ENCODE measurements at regions not wholly inside any gene's neighbourhood (a gene's known extent, or its start where the extent isn't known, plus 50 kb on each side); places are given as distances from the start of the nearest gene placed in this dataset.

DNA sequence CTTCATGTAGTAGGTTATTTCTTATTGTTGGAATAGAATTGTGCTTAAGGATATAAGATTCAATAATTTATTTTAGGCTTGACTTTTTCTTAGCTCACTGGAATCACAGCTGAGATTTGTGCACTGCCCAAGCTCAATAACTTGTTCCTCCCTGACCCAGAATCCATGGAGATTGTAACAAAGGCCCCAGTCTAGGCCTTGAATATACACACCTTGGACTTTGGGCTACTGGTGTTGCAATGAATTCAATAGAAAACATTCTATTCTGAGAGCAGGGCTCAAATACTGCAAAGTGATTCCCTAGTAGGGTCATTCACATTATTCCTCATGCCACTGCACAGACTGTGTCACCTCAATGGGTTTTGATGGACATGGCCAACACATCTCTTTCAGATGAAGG, 352.4 kb downstream of the GALC start:
- H3K36me3 ChIP-seq, result no peaks in the 10 kb centered on the region
- intact Hi-C loops (cut with DNase I), result no loop called here
- DNase-seq (ENCODE audit: extremely low spot score), result no peak
- H3K27me3 ChIP-seq, result no peaks in the 10 kb centered on the region
- H3K27ac ChIP-seq (replicated peaks in 1 of 4), result no peak overlapping the region
- peaks cover 0 to 6% (median 0%) of the 10 kb centered on the region in 4 donors for H3K4me1 ChIP-seq
- no peak overlapping the region for H3K4me3 ChIP-seq
- H3K9me3 ChIP-seq, result no peaks in the 10 kb centered on the region
- TF ChIP-seq POLR2A (IDR thresholded peaks at IDR 0.05; ENCODE audit: low read depth), result no peak
- TF ChIP-seq POLR2AphosphoS5 (IDR thresholded peaks at IDR 0.05), result no peak
- TF ChIP-seq, protein P1, sequence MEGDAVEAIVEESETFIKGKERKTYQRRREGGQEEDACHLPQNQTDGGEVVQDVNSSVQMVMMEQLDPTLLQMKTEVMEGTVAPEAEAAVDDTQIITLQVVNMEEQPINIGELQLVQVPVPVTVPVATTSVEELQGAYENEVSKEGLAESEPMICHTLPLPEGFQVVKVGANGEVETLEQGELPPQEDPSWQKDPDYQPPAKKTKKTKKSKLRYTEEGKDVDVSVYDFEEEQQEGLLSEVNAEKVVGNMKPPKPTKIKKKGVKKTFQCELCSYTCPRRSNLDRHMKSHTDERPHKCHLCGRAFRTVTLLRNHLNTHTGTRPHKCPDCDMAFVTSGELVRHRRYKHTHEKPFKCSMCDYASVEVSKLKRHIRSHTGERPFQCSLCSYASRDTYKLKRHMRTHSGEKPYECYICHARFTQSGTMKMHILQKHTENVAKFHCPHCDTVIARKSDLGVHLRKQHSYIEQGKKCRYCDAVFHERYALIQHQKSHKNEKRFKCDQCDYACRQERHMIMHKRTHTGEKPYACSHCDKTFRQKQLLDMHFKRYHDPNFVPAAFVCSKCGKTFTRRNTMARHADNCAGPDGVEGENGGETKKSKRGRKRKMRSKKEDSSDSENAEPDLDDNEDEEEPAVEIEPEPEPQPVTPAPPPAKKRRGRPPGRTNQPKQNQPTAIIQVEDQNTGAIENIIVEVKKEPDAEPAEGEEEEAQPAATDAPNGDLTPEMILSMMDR (IDR thresholded peaks at IDR 0.05), result no peak
- TF ChIP-seq EP300 (IDR thresholded peaks at IDR 0.05), result no peak

DNA sequence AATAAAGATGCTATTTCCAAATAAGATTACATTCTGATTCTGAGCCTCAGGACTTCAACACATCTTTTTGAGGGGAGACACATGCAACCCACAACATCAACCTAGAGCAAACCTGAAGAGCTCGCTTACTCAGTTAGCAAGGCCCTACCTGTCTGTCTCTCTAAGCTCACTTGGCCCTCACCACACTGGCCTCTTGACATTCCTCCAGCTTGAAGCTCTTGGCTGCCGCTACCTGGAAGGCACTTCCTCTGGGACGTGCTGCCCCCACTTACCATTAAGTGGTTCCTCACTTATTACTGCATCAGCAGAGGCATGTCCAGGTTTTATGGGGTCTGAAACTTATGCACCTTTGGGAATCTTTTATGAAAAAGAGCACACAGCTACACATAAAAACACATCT, 354.8 kb downstream of the GALC start:
- no peaks in the 10 kb centered on the region for H3K27me3 ChIP-seq
- peaks cover 0 to 3% (median 0%) of the 10 kb centered on the region in 4 donors for H3K4me1 ChIP-seq
- DNase-seq (ENCODE audit: extremely low spot score), result no peak
- no peaks in the 10 kb centered on the region for H3K9me3 ChIP-seq
- no peak for TF ChIP-seq POLR2AphosphoS5 (IDR thresholded peaks at IDR 0.05)
- TF ChIP-seq, protein P1 (IDR thresholded peaks at IDR 0.05), result no peak
- no peak for TF ChIP-seq EP300 (IDR thresholded peaks at IDR 0.05)
- intact Hi-C loops (cut with DNase I), result no loop called here
- H3K4me3 ChIP-seq, result no peak overlapping the region
- no peaks in the 10 kb centered on the region for H3K36me3 ChIP-seq
- H3K27ac ChIP-seq (replicated peaks in 1 of 4), result no peak overlapping the region
- 91% methylated on average over 3 of the region's 3 CpGs for WGBS

DNA sequence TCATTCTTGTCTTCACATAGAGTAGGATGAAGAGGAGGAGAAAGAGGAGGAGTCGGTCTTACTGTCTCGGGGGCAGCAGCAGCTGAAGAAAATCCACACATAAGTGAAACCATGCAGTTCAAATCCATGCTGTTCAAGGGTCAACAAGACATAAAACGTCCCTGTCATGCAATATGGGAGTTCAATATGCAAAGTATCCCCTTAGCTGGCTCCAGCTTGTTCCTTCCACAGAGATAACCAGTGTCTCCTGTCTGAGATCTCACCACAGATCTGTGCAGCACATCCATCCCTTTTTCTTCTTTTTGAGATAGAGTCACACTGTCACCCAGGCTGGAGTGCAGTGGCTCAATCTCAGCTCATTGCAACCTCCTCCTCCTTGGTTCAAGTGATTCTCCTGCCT, 357.5 kb downstream of the GALC start:
- H3K27ac ChIP-seq (replicated peaks in 1 of 4), result no peak overlapping the region
- H3K36me3 ChIP-seq, result no peaks in the 10 kb centered on the region
- peaks cover 5 to 12% (median 10%) of the 10 kb centered on the region in 4 donors for H3K4me1 ChIP-seq
- no peak for DNase-seq (ENCODE audit: extremely low spot score)
- TF ChIP-seq EP300 (IDR thresholded peaks at IDR 0.05) (no peak), POLR2AphosphoS5 (IDR thresholded peaks at IDR 0.05) (no peak), POLR2A (IDR thresholded peaks at IDR 0.05; ENCODE audit: low read depth) (no peak)
- TF ChIP-seq, protein P1 (IDR thresholded peaks at IDR 0.05), result no peak
- 67% methylated on average over 3 of the region's 3 CpGs for WGBS
- H3K4me3 ChIP-seq, result no peak overlapping the region
- no peaks in the 10 kb centered on the region for H3K27me3 ChIP-seq
- intact Hi-C loops (cut with DNase I), result no loop called here
- no peaks in the 10 kb centered on the region for H3K9me3 ChIP-seq

DNA sequence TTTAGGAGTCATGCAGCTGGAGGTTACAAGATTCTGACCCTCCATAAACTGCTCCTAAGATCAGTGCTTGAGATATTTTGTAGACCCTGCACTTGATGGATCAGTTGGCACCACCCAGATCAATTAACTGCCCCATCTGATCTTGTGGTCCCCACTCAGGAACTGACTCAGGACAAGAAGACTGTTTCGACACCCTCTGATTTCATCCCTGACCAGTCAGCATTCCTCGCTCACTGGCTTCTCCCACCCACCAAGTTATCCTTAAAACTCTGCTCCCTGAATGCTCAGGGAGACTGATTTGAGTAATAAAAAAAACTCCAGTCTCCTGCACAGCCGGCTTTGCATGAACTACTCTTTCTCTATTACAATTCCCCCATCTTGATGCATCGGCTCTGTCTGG, 360.2 kb downstream of the GALC start:
- intact Hi-C loops (cut with DNase I), result no loop called here
- Histone ChIP-seq H3K27ac (replicated peaks in 1 of 4) (no peak overlapping the region), H3K27me3 (no peaks in the 10 kb centered on the region), H3K36me3 (no peaks in the 10 kb centered on the region), H3K4me3 (no peak overlapping the region), H3K9me3 (no peaks in the 10 kb centered on the region), H3K4me1 (peaks cover 17 to 39% (median 36%) of the 10 kb centered on the region in 4 donors)
- TF ChIP-seq, protein P1 (IDR thresholded peaks at IDR 0.05), result no peak
- no peak for TF ChIP-seq POLR2AphosphoS5 (IDR thresholded peaks at IDR 0.05)
- TF ChIP-seq EP300 (IDR thresholded peaks at IDR 0.05), result no peak
- TF ChIP-seq POLR2A (IDR thresholded peaks at IDR 0.05; ENCODE audit: low read depth), result no peak
- WGBS, result 92% methylated on average over 4 of the region's 4 CpGs
- DNase-seq (ENCODE audit: extremely low spot score), result no peak

DNA sequence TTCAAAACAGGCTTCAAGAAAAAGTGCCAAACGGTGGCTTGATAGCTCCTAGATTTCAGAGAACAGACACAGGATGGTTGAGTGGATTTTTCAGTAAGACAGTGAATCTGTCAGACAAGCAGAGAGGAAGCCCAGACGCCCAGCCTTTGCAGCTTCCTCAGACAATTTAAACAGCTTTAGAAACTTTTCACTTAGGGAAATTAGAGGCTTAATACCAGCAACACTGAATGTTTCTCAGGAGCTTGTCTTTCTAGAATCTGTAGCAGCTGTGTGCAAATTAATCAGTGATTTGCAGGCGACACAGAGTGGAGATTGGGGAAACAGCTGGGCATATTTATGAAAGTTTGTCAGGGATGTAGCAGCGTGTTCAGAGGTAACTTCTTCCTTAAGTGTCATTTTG, 362.1 kb downstream of the GALC start:
- WGBS, result 13% methylated on average over 4 of the region's 4 CpGs
- no peaks in the 10 kb centered on the region for H3K27me3 ChIP-seq
- DNase-seq (ENCODE audit: extremely low spot score), result no peak
- intact Hi-C loops (cut with DNase I), result no loop called here
- no peaks in the 10 kb centered on the region for H3K9me3 ChIP-seq
- no peak overlapping the region for H3K4me3 ChIP-seq
- no peak for TF ChIP-seq EP300 (IDR thresholded peaks at IDR 0.05)
- H3K36me3 ChIP-seq, result no peaks in the 10 kb centered on the region
- H3K4me1 ChIP-seq, result peaks cover 21 to 56% (median 47%) of the 10 kb centered on the region in 4 donors
- no peak overlapping the region for H3K27ac ChIP-seq (replicated peaks in 1 of 4)
